ENCODE measurements at regions not wholly inside any gene's neighbourhood (a gene's known extent, or its start where the extent isn't known, plus 50 kb on each side); places are given as distances from the start of the nearest gene placed in this dataset.

- intact Hi-C loops (cut with micrococcal nuclease; ENCODE audit: unreplicated experiment) (no loop called here), in situ Hi-C loops (cut with MboI) (no loop called here)
- ChIA-PET RAD21 (ENCODE audit: unreplicated experiment) (no interaction called here), CTCF (no interaction called here), SMC1A (ENCODE audit: uncharacterized antibody, unreplicated experiment) (no interaction called here), POLR2A (no interaction called here)
- no peak overlapping the region for H3K27ac ChIP-seq (ENCODE audit: control insufficient read depth, insufficient read depth)
- H3K4me2 ChIP-seq (ENCODE audit: control insufficient read depth, insufficient read depth), result no peak overlapping the region
- 2% methylated on average over 2 of the region's 2 CpGs for WGBS (ENCODE audit: insufficient coverage, insufficient replicate concordance, low lambda C conversion rate, missing lambda C conversion rate)
- no peak overlapping the region for H3K9ac ChIP-seq (ENCODE audit: control insufficient read depth, insufficient read depth, low read length)
- no TSS peak for BruUV-seq (replicated peaks)
- H3K4me1 ChIP-seq (ENCODE audit: control insufficient read depth, insufficient read depth, low read length), result no peaks in the 10 kb centered on the region
- no peak overlapping the region for H2AFZ ChIP-seq (ENCODE audit: control insufficient read depth, low read depth, low read length)
- ATAC-seq (no peak), DNase-seq (ENCODE audit: low read depth, low spot score) (no peak), FAIRE-seq (no peak)
- no peak overlapping the region for H3K4me3 ChIP-seq
- H3K27me3 ChIP-seq (replicated peaks in 1 of 2; ENCODE audit: control insufficient read depth in 2 of 2, insufficient read depth in 2 of 2, low read length in 1 of 2), result no peaks in the 10 kb centered on the region
- no peaks in the 10 kb centered on the region for H3K36me3 ChIP-seq (ENCODE audit: control insufficient read depth in 2 of 2, insufficient read depth in 2 of 2, low read length in 1 of 2)
- no peaks in the 10 kb centered on the region for H3K79me2 ChIP-seq (ENCODE audit: control insufficient read depth, insufficient read depth, low read length)
- H4K20me1 ChIP-seq (ENCODE audit: control insufficient read depth, insufficient read depth), result no peaks in the 10 kb centered on the region
- H3K9me3 ChIP-seq (replicated peaks; ENCODE audit: control insufficient read depth, insufficient read depth, low read length), result no peaks in the 10 kb centered on the region
- no peak for TF ChIP-seq CBX5 (IDR thresholded peaks at IDR 0.05; ENCODE audit: low read depth)
- no peak for TF ChIP-seq MTA3 (IDR thresholded peaks at IDR 0.05; ENCODE audit: borderline replicate concordance, low read length)
- TF ChIP-seq WRNIP1 (IDR thresholded peaks at IDR 0.05; ENCODE audit: borderline replicate concordance, low read depth, low read length), result no peak
- TF ChIP-seq RAD21 (IDR thresholded peaks at IDR 0.05; ENCODE audit: insufficient read depth, low read depth, low read length), result no peak
- no peak for TF ChIP-seq EGR1 (IDR thresholded peaks at IDR 0.05; ENCODE audit: borderline replicate concordance in 1 of 2, low read depth in 2 of 2, low read length in 2 of 2)
- no peak for TF ChIP-seq CHD2 (IDR thresholded peaks at IDR 0.05; ENCODE audit: borderline replicate concordance, low read depth, low read length)
- TF ChIP-seq ETV6 (conservative IDR thresholded peaks at IDR 0.05 in 1 of 2, IDR thresholded peaks at IDR 0.05 in 1 of 2; ENCODE audit: borderline replicate concordance in 1 of 2, low read depth in 1 of 2), result no peak
- TF ChIP-seq TARDBP (IDR thresholded peaks at IDR 0.05; ENCODE audit: borderline replicate concordance), result no peak
- TF ChIP-seq ELK1 (IDR thresholded peaks at IDR 0.05; ENCODE audit: low read depth, low read length), result no peak
- no peak for TF ChIP-seq TBL1XR1 (IDR thresholded peaks at IDR 0.05; ENCODE audit: low read depth, low read length)
- no peak for TF ChIP-seq SREBF2 (IDR thresholded peaks at IDR 0.05; ENCODE audit: low read length)
- no peak for TF ChIP-seq SKIL (IDR thresholded peaks at IDR 0.05; ENCODE audit: low read depth, poor library complexity, severe bottlenecking)
- TF ChIP-seq ZBED1 (IDR thresholded peaks at IDR 0.05; ENCODE audit: borderline replicate concordance), result no peak
- TF ChIP-seq FOS (IDR thresholded peaks at IDR 0.05; ENCODE audit: borderline replicate concordance, extremely low read depth, insufficient read length), result no peak
- no peak for TF ChIP-seq EED (IDR thresholded peaks at IDR 0.05; ENCODE audit: low read depth)
- no peak for TF ChIP-seq EP300 (IDR thresholded peaks at IDR 0.05; ENCODE audit: borderline replicate concordance in 1 of 2, control insufficient read depth in 1 of 2, low read depth in 2 of 2, low read length in 2 of 2)
- TF ChIP-seq EZH2 (IDR thresholded peaks at IDR 0.05; ENCODE audit: borderline replicate concordance, control insufficient read depth, low read depth, low read length), result no peak
Observed at GRCh38 chr16:26957283-26957859, 109.4 kb upstream of the C16orf82 start.

Data from GM12878 (cell line).